BJ (cell line): ENCODE measurements at regions not wholly inside any gene's neighbourhood (a gene's known extent, or its start where the extent isn't known, plus 50 kb on each side); places are given as distances from the start of the nearest gene placed in this dataset.
"Not testable (repeated sequence)": the region's sequence is repeated elsewhere in the genome, so short reads cannot be mapped to it uniquely, and the experiment has no call there.

Experiments
- CTCF ChIA-PET: fragments of 350-600 bp; formaldehyde crosslinking; extraction: SDS; loops from one replicate; lab custom pipeline; 2021; ENCODE audit warnings: antibody characterized with exemption, inconsistent platforms; lab: Yijun Ruan, JAX
- POLR2A ChIA-PET: fragments of 300-600 bp; sonication (Branson Sonifier 250); formaldehyde crosslinking; extraction: SDS; loops from one replicate; lab custom pipeline; 2021; ENCODE audit warnings: antibody characterized with exemption; lab: Charles Lee
- DNase-seq: peaks from one replicate; pipeline ENCODE4 v3.0.0-alpha.2; 2011; ENCODE audit warnings: low read depth
- H3K27me3 ChIP-seq: 2 replicates; pipeline ENCODE4 v1.6.0; 2011; ENCODE audit warnings: low read length; ENCODE audit not compliant: control insufficient read depth, insufficient read depth
- H3K36me3 ChIP-seq: 2 replicates; pipeline ENCODE4 v1.5.1; 2011; ENCODE audit warnings: low read length; ENCODE audit not compliant: control insufficient read depth, insufficient read depth
- H3K4me3 ChIP-seq: 2 replicates; pipeline ENCODE4 v1.5.1; 2011; ENCODE audit warnings: low read depth, mild to moderate bottlenecking, control low read depth, low read length
- CTCF ChIP-seq: IDR thresholded peaks from 2 replicates; pipeline ENCODE4 v1.5.1; 2011; ENCODE audit warnings: low read depth, mild to moderate bottlenecking, control low read depth, inconsistent platforms, low read length, moderate library complexity; ENCODE audit not compliant: insufficient read depth

- TF ChIP-seq CTCF = no peak
- DNase-seq = no peak
- CTCF ChIA-PET = no interaction called here
- no peak overlapping the region for H3K4me3 ChIP-seq
- POLR2A ChIA-PET = no interaction called here
- H3K27me3 ChIP-seq = no peaks in the 10 kb centered on the region
- no peaks in the 10 kb centered on the region for H3K36me3 ChIP-seq
These were observed 242.5 kb downstream of the MYCN start for GRCh38 chr2:16182841-16183240.

GRCh38 chr2:16182311-16182815, 242.0 kb downstream of the MYCN start:
- DNase-seq, CTCF ChIA-PET, H3K36me3 ChIP-seq, H3K4me3 ChIP-seq, H3K27me3 ChIP-seq, POLR2A ChIA-PET: not testable (repeated sequence)

GRCh38 chr2:16181741-16182090, 241.4 kb downstream of the MYCN start:
- CTCF ChIA-PET = interaction anchor here (0.6 kb wide), 1 partner anchor 372 kb away, joined by 3 read pairs; no protein-coding TSS in a partner anchor
- no peaks in the 10 kb centered on the region for H3K27me3 ChIP-seq
- H3K4me3 ChIP-seq = no peak overlapping the region
- no peak for DNase-seq
- no peak for TF ChIP-seq CTCF
- H3K36me3 ChIP-seq = no peaks in the 10 kb centered on the region
- POLR2A ChIA-PET = no interaction called here

- H3K27me3 ChIP-seq = no peaks in the 10 kb centered on the region
- no peak overlapping the region for H3K4me3 ChIP-seq
- no peak for TF ChIP-seq CTCF
- no peak for DNase-seq
- POLR2A ChIA-PET = no interaction called here
- CTCF ChIA-PET = interaction anchor here (0.6 kb wide), 1 partner anchor 371 kb away, joined by 3 read pairs; no protein-coding TSS in a partner anchor
- H3K36me3 ChIP-seq = no peaks in the 10 kb centered on the region
These were observed 240.9 kb downstream of the MYCN start for GRCh38 chr2:16181062-16181740.

GRCh38 chr2:16180631-16181030, 240.3 kb downstream of the MYCN start:
- CTCF ChIA-PET = no interaction called here
- Histone ChIP-seq H3K27me3 (no peaks in the 10 kb centered on the region), H3K36me3 (no peaks in the 10 kb centered on the region), H3K4me3 (no peak overlapping the region)
- DNase-seq = no peak
- POLR2A ChIA-PET = no interaction called here
- TF ChIP-seq CTCF = no peak
